H1 (cell line): ENCODE measurements at regions not wholly inside any gene's neighbourhood (a gene's known extent, or its start where the extent isn't known, plus 50 kb on each side); places are given as distances from the start of the nearest gene placed in this dataset.

Experiments used
- CTCF ChIA-PET: fragments of 300-600 bp; sonication (Branson Sonifier 250); formaldehyde crosslinking; loops from one replicate; lab custom pipeline; 2021; ENCODE audit not compliant: partially characterized antibody; lab: Charles Lee
- POLR2A ChIA-PET: fragments of 300-600 bp; sonication (Branson Sonifier 250); formaldehyde crosslinking; loops from one replicate; lab custom pipeline; 2021; ENCODE audit warnings: inconsistent platforms; ENCODE audit not compliant: partially characterized antibody; lab: Charles Lee
- DNase-seq, 2 experiments: peaks; one replicate each; pipeline versions ENCODE4 v3.0.0 to v3.0.0-alpha.2; 2010 to 2022; ENCODE audit warnings: low spot score in 2 of 2, low read depth in 1 of 2, mixed read lengths in 1 of 2
- FAIRE-seq: peaks from 2 replicates; lab custom pipeline; 2011; peaks lifted over from hg19 to GRCh38; lab: Jason Lieb, UNC
- H2AFZ ChIP-seq: 2 replicates; pipeline ENCODE4 v1.8.1; 2012; ENCODE audit warnings: low read length, inconsistent platforms
- H2AK5ac ChIP-seq: 2 replicates; pipeline ENCODE4 v1.6.1; 2013; ENCODE audit warnings: low read depth, low read length
- H2BK120ac ChIP-seq: replicated peaks from 2 replicates; pipeline ENCODE3; 2013; ENCODE audit warnings: low read depth, low read length, inconsistent platforms
- H2BK12ac ChIP-seq: 2 replicates; pipeline ENCODE4 v1.6.1; 2013; ENCODE audit warnings: low read depth, low read length
- H2BK15ac ChIP-seq: 2 replicates; pipeline ENCODE4 v1.6.1; 2013; ENCODE audit warnings: low read length
- H2BK20ac ChIP-seq: 2 replicates; pipeline ENCODE4 v1.6.1; 2013; ENCODE audit warnings: low read length
- H2BK5ac ChIP-seq: 2 replicates; pipeline ENCODE4 v1.6.1; 2013; ENCODE audit warnings: low read depth, low read length
- H3K14ac ChIP-seq: 2 replicates; pipeline ENCODE4 v1.6.1; 2013; ENCODE audit warnings: inconsistent platforms; ENCODE audit not compliant: insufficient read length
- H3K18ac ChIP-seq: 2 replicates; pipeline ENCODE4 v1.6.1; 2013; ENCODE audit warnings: low read length; ENCODE audit errors: extremely low read depth
- H3K23ac ChIP-seq: 2 replicates; pipeline ENCODE4 v1.6.1; 2013; ENCODE audit warnings: inconsistent platforms; ENCODE audit not compliant: insufficient read length
- H3K23me2 ChIP-seq: 2 replicates; pipeline ENCODE4 v1.6.1; 2013; ENCODE audit warnings: low read depth, low read length
- H3K27ac ChIP-seq: 2 replicates; pipeline ENCODE4 v1.6.1; 2011; ENCODE audit warnings: low read depth, low read length, inconsistent platforms
- H3K27me3 ChIP-seq, 4 experiments: replicated peaks in 1 of 4; 1 replicate in 1 of 4; 2 replicates in 3 of 4; pipeline versions ENCODE4 v1.6.1 to v1.8.1; 2011 to 2013; ENCODE audit warnings: low read length in 3 of 4, mild to moderate bottlenecking in 3 of 4, inconsistent platforms in 2 of 4, mixed read lengths in 2 of 4, moderate library complexity in 1 of 4; ENCODE audit not compliant: control insufficient read depth in 3 of 4, insufficient read depth in 3 of 4; ENCODE audit errors: extremely low read depth in 1 of 4
- H3K36me3 ChIP-seq, 4 experiments: 2 replicates each; pipeline versions ENCODE4 v1.6.1 to v1.8.1; 2011 to 2013; ENCODE audit warnings: mild to moderate bottlenecking in 4 of 4, low read length in 3 of 4, moderate library complexity in 2 of 4, control low read depth in 1 of 4, inconsistent platforms in 1 of 4; ENCODE audit not compliant: insufficient read depth in 4 of 4, control insufficient read depth in 2 of 4
- H3K4ac ChIP-seq: replicated peaks from 2 replicates; pipeline ENCODE3; 2013; ENCODE audit warnings: low read length, low read depth, mixed read lengths, inconsistent platforms; ENCODE audit not compliant: insufficient read length
- H3K4me1 ChIP-seq, 4 experiments: replicated peaks in 1 of 4; 1 replicate in 1 of 4; 2 replicates in 3 of 4; pipeline versions ENCODE4 v1.6.1 to v1.8.1; 2011 to 2013; ENCODE audit warnings: low read length in 3 of 4, inconsistent platforms in 2 of 4, mixed read lengths in 1 of 4; ENCODE audit not compliant: insufficient read depth in 4 of 4, control insufficient read depth in 3 of 4
- H3K4me2 ChIP-seq, 2 experiments: 2 replicates each; pipeline versions ENCODE4 v1.6.1 to v1.8.1; 2011 to 2013; ENCODE audit warnings: low read depth in 2 of 2, low read length in 2 of 2, control low read depth in 1 of 2, inconsistent platforms in 1 of 2, mild to moderate bottlenecking in 1 of 2; ENCODE audit not compliant: insufficient read depth in 1 of 2
- H3K4me3 ChIP-seq, 4 experiments: fragments of 200-600, 300-600 bp in 1 of 4; sonication (generic), shearing (Covaris generic), sonication (Bioruptor Twin) in 1 of 4; 2 replicates each; pipeline versions ENCODE4 v1.5.1 to v1.8.1; 2011 to 2016; ENCODE audit warnings: low read length in 4 of 4, low read depth in 3 of 4, control low read depth in 2 of 4, inconsistent platforms in 2 of 4, mild to moderate bottlenecking in 2 of 4, mixed read lengths in 1 of 4, moderate library complexity in 1 of 4; ENCODE audit not compliant: insufficient read depth in 2 of 4; ENCODE audit errors: extremely low read depth in 1 of 4
- H3K56ac ChIP-seq: replicated peaks from 2 replicates; pipeline ENCODE3; 2013; ENCODE audit warnings: low read depth, mild to moderate bottlenecking, mixed read lengths, low read length, inconsistent platforms; ENCODE audit not compliant: insufficient read length
- H3K79me1 ChIP-seq: 2 replicates; pipeline ENCODE4 v1.6.1; 2013; ENCODE audit warnings: low read depth, low read length, control low read depth
- H3K79me2 ChIP-seq, 2 experiments: 2 replicates each; pipeline versions ENCODE4 v1.6.1 to v1.8.1; 2012 to 2013; ENCODE audit warnings: low read length in 2 of 2, mild to moderate bottlenecking in 2 of 2, inconsistent platforms in 1 of 2; ENCODE audit not compliant: insufficient read depth in 2 of 2, control insufficient read depth in 1 of 2
- H3K9ac ChIP-seq, 4 experiments: replicated peaks in 1 of 4; 1 replicate in 1 of 4; 2 replicates in 3 of 4; pipeline versions ENCODE4 v1.6.1 to v1.8.1; 2011 to 2013; ENCODE audit warnings: low read depth in 3 of 4, low read length in 3 of 4, control low read depth in 2 of 4, mild to moderate bottlenecking in 2 of 4, moderate library complexity in 2 of 4, inconsistent platforms in 1 of 4; ENCODE audit errors: extremely low read depth in 1 of 4
- H3K9me3 ChIP-seq, 2 experiments: 2 replicates each; pipeline versions ENCODE4 v1.6.1 to v1.8.1; 2012 to 2013; ENCODE audit warnings: mild to moderate bottlenecking in 2 of 2, moderate library complexity in 2 of 2, control low read depth in 1 of 2, inconsistent platforms in 1 of 2, low read depth in 1 of 2, low read length in 1 of 2, mixed read lengths in 1 of 2; ENCODE audit not compliant: insufficient read depth in 2 of 2
- H4K20me1 ChIP-seq, 2 experiments: replicated peaks in 1 of 2; 2 replicates each; pipeline versions ENCODE3 to v1.8.1; 2011 to 2013; ENCODE audit warnings: inconsistent platforms in 2 of 2, low read length in 2 of 2, mild to moderate bottlenecking in 1 of 2; ENCODE audit not compliant: insufficient read depth in 2 of 2, control insufficient read depth in 1 of 2
- H4K5ac ChIP-seq: 2 replicates; pipeline ENCODE4 v1.6.1; 2013; ENCODE audit warnings: low read length, low read depth, mixed read lengths, inconsistent platforms; ENCODE audit not compliant: insufficient read length
- H4K8ac ChIP-seq: 2 replicates; pipeline ENCODE4 v1.8.0; 2013; ENCODE audit warnings: mild to moderate bottlenecking, moderate library complexity, low read length, inconsistent platforms; ENCODE audit not compliant: insufficient read depth; ENCODE audit errors: extremely low read depth
- H4K91ac ChIP-seq: replicated peaks from 2 replicates; pipeline ENCODE3; 2013; ENCODE audit warnings: low read length, mixed read lengths, inconsistent platforms; ENCODE audit not compliant: insufficient read length
- CTCF ChIP-seq, 3 experiments: IDR thresholded peaks; 1 replicate in 2 of 3; 2 replicates in 1 of 3; pipeline versions ENCODE4 v1.5.1 to v1.6.1; 2011; ENCODE audit warnings: low read length in 3 of 3, mild to moderate bottlenecking in 3 of 3, inconsistent platforms in 2 of 3, low read depth in 1 of 3, moderate library complexity in 1 of 3; ENCODE audit not compliant: insufficient read depth in 1 of 3; ENCODE audit errors: control extremely low read depth in 1 of 3
- FOSL1 ChIP-seq: IDR thresholded peaks from 2 replicates; pipeline ENCODE4 v1.6.1; 2011; ENCODE audit warnings: mild to moderate bottlenecking, low read depth, low read length, moderate library complexity; ENCODE audit not compliant: insufficient read depth
- GABPA ChIP-seq: IDR thresholded peaks from 2 replicates; pipeline ENCODE4 v1.6.1; 2011; ENCODE audit warnings: mild to moderate bottlenecking, low read length, moderate library complexity, borderline replicate concordance; ENCODE audit not compliant: insufficient read depth
- NANOG ChIP-seq: IDR thresholded peaks from 2 replicates; pipeline ENCODE4 v1.6.1; 2011; ENCODE audit warnings: low read length, low read depth, mild to moderate bottlenecking, inconsistent platforms; ENCODE audit not compliant: insufficient read depth, poor library complexity, severe bottlenecking
- TEAD4 ChIP-seq: IDR thresholded peaks from 2 replicates; pipeline ENCODE4 v1.6.1; 2012; ENCODE audit warnings: low read depth, low read length, inconsistent platforms, mixed read lengths
- USF2 ChIP-seq: IDR thresholded peaks from 2 replicates; pipeline ENCODE4 v1.6.1; 2011; ENCODE audit warnings: low read length, improper control_type of control experiment
- YY1 ChIP-seq: IDR thresholded peaks from 2 replicates; pipeline ENCODE4 v1.6.1; 2011; ENCODE audit warnings: low read depth, mild to moderate bottlenecking, low read length
- ZNF274 ChIP-seq: IDR thresholded peaks from 2 replicates; pipeline ENCODE4 v1.7.0; 2012; ENCODE audit warnings: low read length, borderline replicate concordance; ENCODE audit errors: extremely low read depth
- WGBS, 2 experiments: shearing (Covaris generic) in 1 of 2; methylation state at CpG; one replicate each; pipeline versions ENCODE4 v1.1.6 to v1.1.7; 2013 to 2015; ENCODE audit warnings: low lambda C conversion rate in 2 of 2, mixed read lengths in 2 of 2, inconsistent platforms in 1 of 2, low coverage in 1 of 2, missing lambda C conversion rate in 1 of 2; ENCODE audit not compliant: insufficient replicate concordance in 2 of 2, insufficient coverage in 1 of 2, insufficient read length in 1 of 2; ENCODE audit errors: extremely low coverage in 1 of 2, missing lambda C conversion rate in 1 of 2; 5-methylcytosine and 5-hydroxymethylcytosine counted together

DNA sequence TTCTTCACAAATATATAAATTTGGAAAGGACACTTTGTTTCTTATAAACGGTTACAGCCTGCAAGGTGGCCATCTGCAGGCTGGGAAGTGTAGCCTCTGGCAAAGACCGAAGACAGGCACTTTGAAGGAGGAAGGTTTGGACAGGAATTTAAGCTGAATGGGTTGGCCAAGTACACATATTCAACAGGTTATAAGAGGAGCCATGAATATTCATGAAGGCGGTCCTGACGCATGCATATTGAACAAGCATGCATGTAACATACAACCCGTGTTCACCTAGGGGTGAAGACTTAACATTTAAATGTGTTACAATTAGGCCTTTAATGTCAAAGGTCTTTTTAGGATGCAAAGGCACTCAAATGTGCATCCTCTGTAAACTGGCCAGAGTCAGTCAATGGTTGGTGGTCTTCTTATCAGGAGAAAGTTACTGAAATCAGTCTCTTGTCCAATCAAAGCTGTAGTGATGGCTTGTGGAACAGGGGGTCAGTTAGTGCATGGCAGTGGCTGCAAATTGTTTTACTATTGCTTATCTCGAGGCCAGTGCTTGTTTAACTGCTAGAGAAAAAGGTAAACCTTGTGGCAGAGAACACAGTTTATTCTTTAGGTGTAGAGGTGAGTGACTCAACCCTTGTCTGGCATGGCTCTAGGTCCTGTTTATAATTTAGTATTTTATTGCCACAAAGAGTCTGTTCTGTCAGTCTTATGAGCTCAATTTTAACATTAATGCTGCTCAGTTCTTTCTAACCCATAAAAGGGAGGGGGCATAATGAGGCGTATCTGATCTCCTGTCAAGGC lies 70.3 kb upstream of the F3 start:
- no peak overlapping the region for H3K18ac ChIP-seq
- H2AFZ ChIP-seq, result no peak overlapping the region
- WGBS, 2 experiments, result 84% methylated on average over 7 of the region's 7 CpGs; no CpG with 5 or more reads in 1 of the 2 experiments
- no peak overlapping the region for H4K5ac ChIP-seq
- no peak overlapping the region for H4K8ac ChIP-seq
- no peak for DNase-seq
- no peaks in the 10 kb centered on the region for H3K79me2 ChIP-seq
- no peak overlapping the region for H3K4me3 ChIP-seq
- H3K14ac ChIP-seq, result no peak overlapping the region
- H4K20me1 ChIP-seq, result no peaks in the 10 kb centered on the region
- no peak overlapping the region for H3K4me2 ChIP-seq
- H3K23ac ChIP-seq, result no peak overlapping the region
- no peak overlapping the region for H2BK5ac ChIP-seq
- no peak overlapping the region for H2BK12ac ChIP-seq
- no peak overlapping the region for H2AK5ac ChIP-seq
- peaks cover 0 to 5% (median 0%) of the 10 kb centered on the region in 4 experiments; a peak in 3 of 7 replicates for H3K4me1 ChIP-seq
- H3K27me3 ChIP-seq, result no peaks in the 10 kb centered on the region
- no peak overlapping the region for H3K4ac ChIP-seq
- no peak overlapping the region for H2BK120ac ChIP-seq
- no peak overlapping the region for H3K9ac ChIP-seq
- no peak for FAIRE-seq
- H2BK20ac ChIP-seq, result no peak overlapping the region
- H4K91ac ChIP-seq, result no peak overlapping the region
- H3K27ac ChIP-seq, result no peak overlapping the region
- CTCF ChIA-PET, result interaction anchor here (1.0 to 2.0 kb wide), 7 partner anchors 9 to 194 kb away, joined by 3 to 12 read pairs (median 4); no protein-coding TSS in a partner anchor
- no peak overlapping the region for H2BK15ac ChIP-seq
- H3K36me3 ChIP-seq, result no peaks in the 10 kb centered on the region
- POLR2A ChIA-PET, result interaction anchor here (1.2 kb wide), 1 partner anchor 13 kb away, joined by 5 read pairs; no protein-coding TSS in a partner anchor
- H3K79me1 ChIP-seq, result no peaks in the 10 kb centered on the region
- no peaks in the 10 kb centered on the region for H3K9me3 ChIP-seq
- no peak overlapping the region for H3K56ac ChIP-seq
- no peaks in the 10 kb centered on the region; the same call in 1 of the 2 replicates for H3K23me2 ChIP-seq
- no peak for TF ChIP-seq TEAD4
- TF ChIP-seq GABPA, result no peak
- TF ChIP-seq ZNF274, result no peak
- TF ChIP-seq NANOG, result no peak
- TF ChIP-seq USF2, result no peak
- no peak for TF ChIP-seq CTCF (IDR thresholded peaks at IDR 0.05; ENCODE audit: control extremely low read depth in 1 of 3, insufficient read depth in 1 of 3, low read depth in 1 of 3, low read length in 3 of 3)
- no peak for TF ChIP-seq YY1
- no peak for TF ChIP-seq FOSL1
